GM12878 (cell line): ENCODE measurements at regions not wholly inside any gene's neighbourhood (a gene's known extent, or its start where the extent isn't known, plus 50 kb on each side); places are given as distances from the start of the nearest gene placed in this dataset.

Experiments
- ATAC-seq: fragments of 200-7000 bp; cut with Tn5 transposase; 3 replicates; pipeline ENCODE4 v1.9.1; 2020; ENCODE audit warnings: mild to moderate bottlenecking, moderate library complexity
- BruUV-seq: library from RNA; stranded (reverse); fragments of 400-500 nt; replicated peaks from 2 replicates; lab custom pipeline; 2021; lab: Mats Ljungman, UMichigan
- CTCF ChIA-PET: fragments of 300-600 bp; sonication (Branson Sonifier 250); formaldehyde crosslinking; extraction: SDS; loops from one replicate; lab custom pipeline; 2021; ENCODE audit warnings: inconsistent platforms; lab: Yijun Ruan, JAX
- POLR2A ChIA-PET: fragments of 350-600 bp; formaldehyde crosslinking; extraction: SDS; loops from one replicate; lab custom pipeline; 2021; ENCODE audit warnings: inconsistent platforms; lab: Charles Lee
- RAD21 ChIA-PET: fragments of 300-600 bp; sonication (Branson Sonifier 250); formaldehyde crosslinking; loops from one replicate; lab custom pipeline; 2023; ENCODE audit warnings: antibody characterized with exemption; ENCODE audit not compliant: unreplicated experiment; lab: Charles Lee
- SMC1A ChIA-PET: fragments of 300-600 bp; sonication (Branson Sonifier 250); formaldehyde crosslinking; loops from one replicate; lab custom pipeline; 2023; ENCODE audit not compliant: unreplicated experiment, uncharacterized antibody; lab: Charles Lee
- DNase-seq: peaks from one replicate; pipeline ENCODE4 v3.0.0-alpha.2; 2011; ENCODE audit warnings: low read depth, low spot score
- FAIRE-seq: peaks from 3 replicates; lab custom pipeline; 2011; peaks lifted over from hg19 to GRCh38; lab: Jason Lieb, UNC
- H2AFZ ChIP-seq: 2 replicates; pipeline ENCODE4 v1.6.0; 2011; ENCODE audit warnings: low read depth, low read length, control low read depth; ENCODE audit not compliant: control insufficient read depth
- H3K27ac ChIP-seq: 2 replicates; pipeline ENCODE4 v1.5.1; 2011; ENCODE audit warnings: control low read depth; ENCODE audit not compliant: control insufficient read depth, insufficient read depth
- H3K27me3 ChIP-seq, 2 experiments: replicated peaks in 1 of 2; 2 replicates each; pipeline versions ENCODE4 v1.6.0 to v1.6.1; 2011; ENCODE audit warnings: low read length in 1 of 2; ENCODE audit not compliant: control insufficient read depth in 2 of 2, insufficient read depth in 2 of 2
- H3K36me3 ChIP-seq, 2 experiments: 2 replicates each; pipeline ENCODE4 v1.5.1; 2011; ENCODE audit warnings: low read length in 1 of 2; ENCODE audit not compliant: control insufficient read depth in 2 of 2, insufficient read depth in 2 of 2
- H3K4me1 ChIP-seq: 2 replicates; pipeline ENCODE4 v1.6.1; 2011; ENCODE audit warnings: mild to moderate bottlenecking, low read length, moderate library complexity, mixed read lengths; ENCODE audit not compliant: control insufficient read depth, insufficient read depth
- H3K4me2 ChIP-seq: 2 replicates; pipeline ENCODE4 v1.6.0; 2011; ENCODE audit warnings: control low read depth; ENCODE audit not compliant: control insufficient read depth, insufficient read depth
- H3K4me3 ChIP-seq: fragments of 200-600 bp; sonication (generic); 2 replicates; pipeline ENCODE4 v1.5.1; 2016
- H3K79me2 ChIP-seq: 2 replicates; pipeline ENCODE4 v1.6.0; 2011; ENCODE audit warnings: low read length; ENCODE audit not compliant: control insufficient read depth, insufficient read depth
- H3K9ac ChIP-seq: 2 replicates; pipeline ENCODE4 v1.8.0; 2011; ENCODE audit warnings: low read length, control low read depth, mixed read lengths; ENCODE audit not compliant: control insufficient read depth, insufficient read depth
- H3K9me3 ChIP-seq: replicated peaks from 3 replicates; pipeline ENCODE4 v1.5.1; 2011; ENCODE audit warnings: mild to moderate bottlenecking, low read length; ENCODE audit not compliant: control insufficient read depth, insufficient read depth
- H4K20me1 ChIP-seq: 2 replicates; pipeline ENCODE4 v1.6.0; 2011; ENCODE audit not compliant: control insufficient read depth, insufficient read depth
- ASH2L ChIP-seq: fragments of 300-600, 200-600 bp; sonication (generic); IDR thresholded peaks from 2 replicates; pipeline ENCODE4 v1.6.1; 2017; ENCODE audit warnings: low read depth, mild to moderate bottlenecking, borderline replicate concordance
- ATF7 ChIP-seq: fragments of 450-650 bp; IDR thresholded peaks from 2 replicates; pipeline ENCODE4 v1.6.1; 2016; ENCODE audit warnings: low read depth, mild to moderate bottlenecking
- BCL11A ChIP-seq: IDR thresholded peaks from 2 replicates; pipeline ENCODE4 v1.6.1; 2011; ENCODE audit warnings: low read depth, low read length
- ELK1 ChIP-seq: IDR thresholded peaks from 2 replicates; pipeline ENCODE4 v1.6.1; 2012; ENCODE audit warnings: low read depth, low read length, improper control_type of control experiment
- FOXM1 ChIP-seq: IDR thresholded peaks from 2 replicates; pipeline ENCODE4 v1.6.1; 2012; ENCODE audit warnings: low read depth, mild to moderate bottlenecking, inconsistent platforms, low read length, moderate library complexity
- GABPA ChIP-seq: IDR thresholded peaks from 2 replicates; pipeline ENCODE4 v1.6.1; 2014; ENCODE audit warnings: antibody characterized with exemption, low read depth, mild to moderate bottlenecking, inconsistent platforms
- HDAC2 ChIP-seq: fragments of 200-600 bp; sonication (generic); IDR thresholded peaks from 2 replicates; pipeline ENCODE4 v1.6.1; 2017
- HDAC6 ChIP-seq: fragments of 200-600 bp; sonication (generic); IDR thresholded peaks from one replicate; pipeline ENCODE4 v1.8.0; 2017; ENCODE audit warnings: antibody characterized with exemption; ENCODE audit not compliant: unreplicated experiment
- KLF5 ChIP-seq: fragments of 450-650 bp; IDR thresholded peaks from 2 replicates; pipeline ENCODE4 v1.6.1; 2014; ENCODE audit warnings: mild to moderate bottlenecking; ENCODE audit not compliant: partially characterized antibody
- NR2C2 ChIP-seq: IDR thresholded peaks from 2 replicates; pipeline ENCODE4 v1.6.1; 2011; ENCODE audit warnings: borderline replicate concordance, low read depth; ENCODE audit not compliant: control insufficient read depth, insufficient read length
- POLR2AphosphoS2 ChIP-seq: IDR thresholded peaks from 2 replicates; pipeline ENCODE4 v1.6.1; 2011; ENCODE audit warnings: low read depth, mild to moderate bottlenecking, low read length, improper control_type of control experiment, moderate library complexity
- RFX5 ChIP-seq: IDR thresholded peaks from 2 replicates; pipeline ENCODE4 v1.6.1; 2011; ENCODE audit warnings: low read depth, low read length, improper control_type of control experiment
- SIN3A ChIP-seq: IDR thresholded peaks from 2 replicates; pipeline ENCODE4 v1.6.1; 2012; ENCODE audit warnings: low read depth, low read length, improper control_type of control experiment
- SIX5 ChIP-seq: IDR thresholded peaks from 2 replicates; pipeline ENCODE4 v1.6.1; 2011; ENCODE audit warnings: mild to moderate bottlenecking, low read depth, low read length, moderate library complexity; ENCODE audit not compliant: severe bottlenecking
- TCF7 ChIP-seq: IDR thresholded peaks from 2 replicates; pipeline ENCODE4 v1.6.1; 2014; ENCODE audit warnings: antibody characterized with exemption, borderline replicate concordance
- ZNF687 ChIP-seq: fragments of 450-650 bp; IDR thresholded peaks from 2 replicates; pipeline ENCODE4 v1.6.1; 2017; ENCODE audit warnings: mild to moderate bottlenecking, moderate library complexity
- ZSCAN29 ChIP-seq: fragments of 450-650 bp; IDR thresholded peaks from 2 replicates; pipeline ENCODE4 v1.6.1; 2017; ENCODE audit warnings: mild to moderate bottlenecking, moderate library complexity
- WGBS: methylation state at CpG from one replicate; pipeline ENCODE4 v1.1.6; 2016; ENCODE audit warnings: low lambda C conversion rate; ENCODE audit not compliant: insufficient replicate concordance, insufficient coverage; ENCODE audit errors: missing lambda C conversion rate; 5-methylcytosine and 5-hydroxymethylcytosine counted together
- in situ Hi-C: fragments of 300-500 bp; cut with MboI; formaldehyde crosslinking; loops from 9 replicates; pipeline ENCODE4 v1.14.3; 2018; ENCODE audit warnings: mixed read lengths
- intact Hi-C: fragments of 100-400 bp; cut with micrococcal nuclease; formaldehyde crosslinking; loops from one replicate; pipeline ENCODE4 v1.14.2; 2022; ENCODE audit not compliant: unreplicated experiment

DNA sequence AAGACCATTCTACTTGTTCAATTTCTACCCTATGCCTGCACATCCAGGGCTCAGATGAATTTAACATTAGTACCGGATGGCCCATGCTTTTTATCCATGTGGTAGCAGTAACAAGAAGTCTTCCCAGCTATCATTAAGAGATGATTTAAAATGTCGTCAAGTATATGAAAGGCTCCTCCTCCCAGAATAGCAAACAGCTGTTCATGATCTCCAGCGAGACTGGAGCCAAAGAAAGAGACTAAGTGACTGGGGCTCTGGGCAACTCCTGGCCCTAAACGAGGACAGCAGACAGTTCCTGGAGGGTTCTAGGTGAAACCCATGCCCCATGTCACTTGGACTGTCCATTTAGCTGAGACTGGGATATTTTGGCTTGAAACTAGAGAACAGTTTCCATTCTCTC, 160.8 kb downstream of the CDC5L start:
- ChIA-PET SMC1A (no interaction called here), POLR2A (no interaction called here)

More for the DNA sequence above, 160.8 kb downstream of the CDC5L start:
- H3K4me3 ChIP-seq, result no peak overlapping the region
- ChIA-PET RAD21 (no interaction called here), CTCF (no interaction called here)
- H3K9me3 ChIP-seq, result no peaks in the 10 kb centered on the region
- H2AFZ ChIP-seq, result no peak overlapping the region
- 28% methylated on average over 4 of the region's 4 CpGs for WGBS
- peaks cover 2% of the 10 kb centered on the region in 2 experiments; a peak in 2 of 4 replicates for H3K27me3 ChIP-seq
- FAIRE-seq (no peak), ATAC-seq (no peak), DNase-seq (no peak)
- no peaks in the 10 kb centered on the region for H3K4me1 ChIP-seq
- in situ Hi-C loops (no loop called here), intact Hi-C loops (no loop called here)
- H3K9ac ChIP-seq, result no peak overlapping the region
- H3K36me3 ChIP-seq, result no peaks in the 10 kb centered on the region
- no TSS peak for BruUV-seq
- no peak overlapping the region for H3K4me2 ChIP-seq
- no peaks in the 10 kb centered on the region for H4K20me1 ChIP-seq
- no peaks in the 10 kb centered on the region for H3K79me2 ChIP-seq
- TF ChIP-seq ASH2L, result no peak
- TF ChIP-seq GABPA, result no peak
- no peak for TF ChIP-seq SIX5
- no peak for TF ChIP-seq RFX5
- no peak for TF ChIP-seq KLF5
- no peak for TF ChIP-seq NR2C2
- TF ChIP-seq ELK1, result no peak
- TF ChIP-seq POLR2AphosphoS2, result no peak
- no peak for TF ChIP-seq ATF7
- TF ChIP-seq TCF7, result no peak
- no peak for TF ChIP-seq ZSCAN29
- TF ChIP-seq HDAC2, result no peak
- TF ChIP-seq FOXM1, result no peak
- no peak for TF ChIP-seq BCL11A
- TF ChIP-seq SIN3A, result no peak
- no peak for TF ChIP-seq HDAC6
- TF ChIP-seq ZNF687, result no peak
- H3K27ac ChIP-seq, result no peak overlapping the region
